ENCODE measurements at regions not wholly inside any gene's neighbourhood (a gene's known extent, or its start where the extent isn't known, plus 50 kb on each side); places are given as distances from the start of the nearest gene placed in this dataset.

DNA sequence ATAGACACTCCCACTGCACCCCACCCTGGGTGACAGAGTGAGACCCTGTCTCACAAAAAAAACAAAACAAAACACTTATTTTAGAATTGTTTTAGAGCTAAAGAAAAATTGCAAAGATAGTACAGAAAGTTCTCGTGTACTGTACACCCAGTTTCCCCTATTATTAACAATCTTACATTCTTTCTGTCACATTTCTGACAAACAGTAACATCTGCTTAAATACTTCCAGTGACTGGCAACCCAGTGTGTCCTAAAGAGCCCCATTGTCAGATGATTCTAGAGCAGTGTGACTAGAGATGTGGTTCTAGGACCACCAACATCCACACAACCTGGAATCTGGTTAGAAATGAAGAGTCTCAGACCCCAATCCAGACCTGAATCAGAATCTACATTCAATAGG is 90.5 kb downstream of the LEPR start:
- Mint-ChIP-seq H3K36me3 (ENCODE audit: low read depth) (peaks cover 2% of the 10 kb centered on the region), H3K27me3 (no peaks in the 10 kb centered on the region), H3K4me1 (no peaks in the 10 kb centered on the region), H3K4me3 (no peak overlapping the region), H3K27ac (no peak overlapping the region)
- no peaks in the 10 kb centered on the region for H3K9me3 ChIP-seq (ENCODE audit: control insufficient read depth, low read length, poor library complexity, severe bottlenecking)
- ATAC-seq (no peak), DNase-seq (no peak)

- no peaks in the 10 kb centered on the region for H3K27me3 Mint-ChIP-seq
- H3K9me3 ChIP-seq (ENCODE audit: control insufficient read depth, low read length, poor library complexity, severe bottlenecking): no peaks in the 10 kb centered on the region
- DNase-seq: no peak
- no peak for ATAC-seq
- H3K4me3 Mint-ChIP-seq: no peak overlapping the region
- no peaks in the 10 kb centered on the region for H3K4me1 Mint-ChIP-seq
- no peak overlapping the region for H3K27ac Mint-ChIP-seq
- H3K36me3 Mint-ChIP-seq (ENCODE audit: low read depth): peaks cover 2% of the 10 kb centered on the region
Observed at GRCh38 chr1:65512383-65512782, 91.9 kb downstream of the LEPR start.

GRCh38 chr1:65512967-65513780 is 92.7 kb downstream of the LEPR start:
- Mint-ChIP-seq H3K4me1 (no peaks in the 10 kb centered on the region), H3K36me3 (ENCODE audit: low read depth) (peaks cover 2% of the 10 kb centered on the region), H3K4me3 (no peak overlapping the region), H3K27me3 (no peaks in the 10 kb centered on the region), H3K27ac (no peak overlapping the region)
- ATAC-seq (no peak), DNase-seq (no peak)
- no peaks in the 10 kb centered on the region for H3K9me3 ChIP-seq (ENCODE audit: control insufficient read depth, low read length, poor library complexity, severe bottlenecking)

GRCh38 chr1:65514041-65514440 is 93.6 kb downstream of the LEPR start:
- Mint-ChIP-seq H3K36me3 (ENCODE audit: low read depth) (peaks cover 2% of the 10 kb centered on the region), H3K27ac (no peak overlapping the region), H3K4me3 (no peak overlapping the region), H3K27me3 (no peaks in the 10 kb centered on the region), H3K4me1 (no peaks in the 10 kb centered on the region)
- no peaks in the 10 kb centered on the region for H3K9me3 ChIP-seq (ENCODE audit: control insufficient read depth, low read length, poor library complexity, severe bottlenecking)
- ATAC-seq: no peak
- DNase-seq: no peak

- ATAC-seq: no peak
- DNase-seq: no peak
- Mint-ChIP-seq H3K4me3 (peak overlapping the region; percentile 61), H3K27ac (no peak overlapping the region), H3K27me3 (peaks cover 24% of the 10 kb centered on the region), H3K4me1 (peaks cover 5% of the 10 kb centered on the region), H3K36me3 (ENCODE audit: low read depth) (peaks cover 3% of the 10 kb centered on the region)
- H3K9me3 ChIP-seq (ENCODE audit: control insufficient read depth, low read length, poor library complexity, severe bottlenecking): no peaks in the 10 kb centered on the region
Observed at GRCh38 chr1:65524931-65525265, 104.4 kb downstream of the LEPR start.

DNA sequence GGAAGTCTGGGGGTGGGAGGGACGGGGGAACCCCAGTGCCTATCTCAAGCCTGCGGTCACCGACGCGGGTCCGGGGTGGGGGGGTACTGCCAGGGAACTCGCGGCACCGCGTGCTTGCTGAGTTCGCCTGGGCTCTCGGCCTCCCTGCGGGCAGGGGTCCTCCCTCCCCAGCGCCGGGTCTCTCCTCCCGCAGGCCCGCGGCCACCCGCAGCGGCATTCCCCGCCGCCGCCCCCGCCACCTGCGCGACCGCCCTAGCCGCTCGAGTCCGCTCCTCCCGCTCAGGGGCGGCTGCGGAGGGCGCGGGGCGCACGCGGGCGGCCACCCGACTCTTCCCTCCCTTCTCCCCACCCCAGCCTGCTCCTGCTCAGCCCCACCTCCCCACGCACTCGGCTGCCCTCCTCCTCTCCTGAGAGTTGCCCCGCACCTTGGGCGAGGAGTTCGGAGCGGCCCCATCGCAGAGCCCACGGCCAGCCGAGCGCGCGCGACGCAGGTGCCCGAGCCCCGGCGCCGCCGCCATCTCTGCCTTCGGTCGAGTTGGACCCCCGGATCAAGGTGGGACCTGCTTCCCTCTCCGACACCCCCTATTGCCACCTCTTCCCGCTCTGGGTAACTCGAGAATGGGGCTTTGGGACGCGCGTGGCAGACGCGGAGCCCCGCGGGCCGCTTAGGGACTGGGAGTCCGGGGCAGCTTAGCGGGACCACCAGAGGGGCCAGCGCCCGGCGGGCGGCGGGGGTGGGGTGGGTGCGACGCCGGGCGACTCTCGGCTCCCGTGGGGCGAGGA is 105.0 kb downstream of the LEPR start:
- H3K9me3 ChIP-seq (ENCODE audit: control insufficient read depth, low read length, poor library complexity, severe bottlenecking): no peaks in the 10 kb centered on the region
- Mint-ChIP-seq H3K27me3 (peaks cover 24% of the 10 kb centered on the region), H3K4me1 (peaks cover 5% of the 10 kb centered on the region), H3K4me3 (peak overlapping the region; percentile 19), H3K27ac (no peak overlapping the region), H3K36me3 (ENCODE audit: low read depth) (peaks cover 3% of the 10 kb centered on the region)
- DNase-seq (no peak), ATAC-seq (no peak)

DNA sequence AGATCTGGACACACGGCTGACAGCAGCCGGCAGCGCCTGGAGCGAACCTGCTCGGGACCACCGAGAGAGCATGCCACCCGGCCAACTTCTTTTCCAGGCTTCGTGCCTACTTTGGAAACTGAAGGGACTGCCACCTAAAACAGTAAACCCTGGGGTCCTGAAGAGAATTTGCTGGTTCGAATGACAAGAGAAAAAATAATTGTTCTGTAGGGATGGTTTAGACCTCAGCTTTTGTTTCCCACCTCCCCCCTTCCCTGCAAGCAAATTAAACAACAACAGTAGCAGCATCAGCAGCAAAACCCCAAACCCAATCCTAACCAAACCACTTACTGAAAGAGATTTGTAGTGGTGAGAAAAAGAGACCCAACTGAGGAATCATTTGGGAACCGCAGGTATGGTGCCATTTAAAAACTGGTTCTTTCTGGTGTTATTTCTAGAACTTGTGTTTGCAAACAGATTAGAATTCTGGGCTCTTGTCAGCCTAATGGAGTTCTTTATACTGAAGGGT is 105.6 kb downstream of the LEPR start:
- ATAC-seq: no peak
- Mint-ChIP-seq H3K27me3 (peaks cover 24% of the 10 kb centered on the region), H3K4me1 (peaks cover 5% of the 10 kb centered on the region), H3K27ac (no peak overlapping the region), H3K36me3 (ENCODE audit: low read depth) (peaks cover 3% of the 10 kb centered on the region), H3K4me3 (no peak overlapping the region)
- no peaks in the 10 kb centered on the region for H3K9me3 ChIP-seq (ENCODE audit: control insufficient read depth, low read length, poor library complexity, severe bottlenecking)
- DNase-seq: no peak

DNA sequence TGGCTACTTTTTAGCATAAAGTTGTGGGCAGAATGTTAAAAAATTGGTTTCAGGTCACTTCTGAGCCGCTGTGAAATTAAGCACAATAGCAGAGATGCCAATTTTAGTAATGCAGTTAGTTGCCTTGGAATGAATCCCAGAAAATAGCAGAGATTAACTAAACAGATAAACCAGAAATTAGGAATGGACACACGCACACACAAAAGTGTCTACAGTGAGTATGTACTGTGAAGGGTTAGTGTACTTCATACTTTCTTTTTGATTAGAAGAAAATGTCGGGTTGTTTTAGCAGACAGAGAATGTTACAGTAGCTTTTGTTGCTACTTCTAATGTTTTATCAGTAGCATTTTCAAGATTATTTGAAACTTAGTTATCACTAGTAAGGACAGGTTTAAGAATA is 106.7 kb downstream of the LEPR start:
- Mint-ChIP-seq H3K27ac (no peak overlapping the region), H3K4me1 (peaks cover 5% of the 10 kb centered on the region), H3K27me3 (peaks cover 24% of the 10 kb centered on the region), H3K36me3 (ENCODE audit: low read depth) (peaks cover 3% of the 10 kb centered on the region), H3K4me3 (no peak overlapping the region)
- no peaks in the 10 kb centered on the region for H3K9me3 ChIP-seq (ENCODE audit: control insufficient read depth, low read length, poor library complexity, severe bottlenecking)
- no peak for ATAC-seq
- DNase-seq: no peak

GRCh38 chr1:65527707-65528503 is 107.4 kb downstream of the LEPR start:
- no peak overlapping the region for H3K27ac Mint-ChIP-seq
- ATAC-seq (no peak), DNase-seq (no peak)
- peaks cover 24% of the 10 kb centered on the region for H3K27me3 Mint-ChIP-seq
- peaks cover 5% of the 10 kb centered on the region for H3K4me1 Mint-ChIP-seq
- peaks cover 3% of the 10 kb centered on the region for H3K36me3 Mint-ChIP-seq (ENCODE audit: low read depth)
- H3K9me3 ChIP-seq (ENCODE audit: control insufficient read depth, low read length, poor library complexity, severe bottlenecking): no peaks in the 10 kb centered on the region
- no peak overlapping the region for H3K4me3 Mint-ChIP-seq

GRCh38 chr1:65531972-65532570 is 111.6 kb downstream of the LEPR start:
- H3K36me3 Mint-ChIP-seq (ENCODE audit: low read depth): no peaks in the 10 kb centered on the region
- H3K4me3 Mint-ChIP-seq: no peak overlapping the region
- no peak for DNase-seq
- no peaks in the 10 kb centered on the region for H3K9me3 ChIP-seq (ENCODE audit: control insufficient read depth, low read length, poor library complexity, severe bottlenecking)
- peaks cover 9% of the 10 kb centered on the region for H3K27me3 Mint-ChIP-seq
- no peaks in the 10 kb centered on the region for H3K4me1 Mint-ChIP-seq
- no peak for ATAC-seq
- no peak overlapping the region for H3K27ac Mint-ChIP-seq

GRCh38 chr1:65535981-65536380 is 115.5 kb downstream of the LEPR start:
- no peak for ATAC-seq
- Mint-ChIP-seq H3K4me3 (no peak overlapping the region), H3K27me3 (no peaks in the 10 kb centered on the region), H3K27ac (no peak overlapping the region), H3K36me3 (ENCODE audit: low read depth) (no peaks in the 10 kb centered on the region), H3K4me1 (peaks cover 3% of the 10 kb centered on the region)
- H3K9me3 ChIP-seq (ENCODE audit: control insufficient read depth, low read length, poor library complexity, severe bottlenecking): no peaks in the 10 kb centered on the region
- no peak for DNase-seq

DNA sequence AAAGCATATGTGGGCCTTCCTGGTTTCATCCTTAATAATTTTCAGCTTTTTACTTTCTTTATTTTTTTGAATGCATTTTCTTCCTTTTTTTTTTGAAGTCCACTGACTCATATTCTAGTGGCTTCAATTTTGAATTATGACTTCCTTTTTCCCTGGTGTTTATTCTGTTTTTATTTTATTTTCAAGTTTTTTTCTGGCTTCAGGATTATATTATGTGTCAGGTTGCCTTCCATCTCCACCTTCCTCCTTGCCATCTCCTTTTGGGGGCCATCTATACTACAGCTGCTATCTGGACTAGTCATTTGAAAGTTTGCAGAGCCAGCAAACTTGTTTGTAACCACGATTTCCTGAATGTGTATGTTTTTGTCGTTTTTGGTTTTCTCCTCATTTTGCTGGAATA is 117.6 kb downstream of the LEPR start:
- H3K9me3 ChIP-seq (ENCODE audit: control insufficient read depth, low read length, poor library complexity, severe bottlenecking): no peaks in the 10 kb centered on the region
- DNase-seq (no peak), ATAC-seq (no peak)
- H3K27ac Mint-ChIP-seq: no peak overlapping the region
- no peaks in the 10 kb centered on the region for H3K36me3 Mint-ChIP-seq (ENCODE audit: low read depth)
- H3K27me3 Mint-ChIP-seq: no peaks in the 10 kb centered on the region
- no peak overlapping the region for H3K4me3 Mint-ChIP-seq
- H3K4me1 Mint-ChIP-seq: peaks cover 3% of the 10 kb centered on the region

GRCh38 chr1:65538664-65539063 is 118.2 kb downstream of the LEPR start:
- DNase-seq (no peak), ATAC-seq (no peak)
- Mint-ChIP-seq H3K4me1 (peaks cover 3% of the 10 kb centered on the region), H3K36me3 (ENCODE audit: low read depth) (no peaks in the 10 kb centered on the region), H3K27ac (no peak overlapping the region), H3K4me3 (no peak overlapping the region), H3K27me3 (no peaks in the 10 kb centered on the region)
- H3K9me3 ChIP-seq (ENCODE audit: control insufficient read depth, low read length, poor library complexity, severe bottlenecking): no peaks in the 10 kb centered on the region
